K562 (cell line): ENCODE measurements at regions not wholly inside any gene's neighbourhood (a gene's known extent, or its start where the extent isn't known, plus 50 kb on each side); places are given as distances from the start of the nearest gene placed in this dataset.
A peak's percentile ranks its signal among the peaks of the same experiment; 100 is the strongest.

Source experiments
- ATAC-seq: fragments of 200-7000 bp; cut with Tn5 transposase; 3 replicates; pipeline ENCODE4 v1.9.1; 2020; ENCODE audit warnings: moderate library complexity
- BruUV-seq: library from RNA; stranded (reverse); fragments of 400-500 nt; replicated peaks from 2 replicates; lab custom pipeline; 2021; lab: Mats Ljungman, UMichigan
- CTCF ChIA-PET: fragments of 300-600 bp; formaldehyde crosslinking; extraction: SDS; loops from one replicate; lab custom pipeline; 2021; ENCODE audit warnings: low intra/inter-chr PET ratio; lab: Yijun Ruan, JAX
- POLR2A ChIA-PET: fragments of 300-600, 350-650 bp; sonication (Branson Sonifier 250); formaldehyde crosslinking; extraction: SDS; loops from one replicate; lab custom pipeline; 2021; ENCODE audit warnings: antibody characterized with exemption, inconsistent platforms; lab: Yijun Ruan, JAX
- DNase-seq, 4 experiments: peaks; one replicate each; pipeline versions ENCODE4 v3.0.0 to v3.0.0-alpha.2; 2011 to 2018; ENCODE audit warnings: low spot score in 3 of 4, mixed read lengths in 3 of 4; ENCODE audit errors: extremely low read depth in 1 of 4
- FAIRE-seq: peaks from 2 replicates; lab custom pipeline; 2011; peaks lifted over from hg19 to GRCh38; lab: Jason Lieb, UNC
- H2AFZ ChIP-seq: 2 replicates; pipeline ENCODE4 v1.6.0; 2011; ENCODE audit warnings: low read depth, low read length, control low read depth, inconsistent platforms
- H3K27ac ChIP-seq: fragments of 200-600 bp; 3 replicates; pipeline ENCODE4 v1.8.0; 2011; ENCODE audit warnings: low read depth, mild to moderate bottlenecking, control low read depth, inconsistent platforms, low read length, moderate library complexity, mixed read lengths; ENCODE audit errors: extremely low read depth
- H3K27me3 ChIP-seq, 2 experiments: fragments of 300-600 bp in 1 of 2; 2 replicates in 1 of 2; 3 replicates in 1 of 2; pipeline versions ENCODE4 v1.6.0 to v1.8.0; 2011; ENCODE audit warnings: inconsistent platforms in 2 of 2, low read length in 2 of 2, mild to moderate bottlenecking in 1 of 2, mixed read lengths in 1 of 2, moderate library complexity in 1 of 2; ENCODE audit not compliant: control insufficient read depth in 2 of 2, insufficient read depth in 2 of 2
- H3K36me3 ChIP-seq: fragments of 300-600 bp; 3 replicates; pipeline ENCODE4 v1.8.0; 2011; ENCODE audit warnings: mild to moderate bottlenecking, low read length, inconsistent platforms; ENCODE audit not compliant: control insufficient read depth, insufficient read depth
- H3K4me1 ChIP-seq, 2 experiments: fragments of 200-600 bp in 1 of 2; replicated peaks in 1 of 2; 2 replicates in 1 of 2; 3 replicates in 1 of 2; pipeline versions ENCODE4 v1.5.1 to v1.8.0; 2011; ENCODE audit warnings: inconsistent platforms in 2 of 2, low read length in 2 of 2, mild to moderate bottlenecking in 1 of 2, mixed read lengths in 1 of 2, moderate library complexity in 1 of 2; ENCODE audit not compliant: control insufficient read depth in 2 of 2, insufficient read depth in 2 of 2
- H3K4me2 ChIP-seq: 2 replicates; pipeline ENCODE4 v1.6.1; 2011; ENCODE audit warnings: low read length, control low read depth, inconsistent platforms, mixed read lengths; ENCODE audit not compliant: insufficient read depth
- H3K4me3 ChIP-seq: fragments of 200-600 bp; sonication (generic), shearing (Covaris generic); 2 replicates; pipeline ENCODE4 v1.5.1; 2016; ENCODE audit warnings: control low read depth, inconsistent platforms
- H3K79me2 ChIP-seq: fragments of 200-600 bp; 3 replicates; pipeline ENCODE4 v1.8.0; 2011; ENCODE audit warnings: low read length, inconsistent platforms; ENCODE audit not compliant: control insufficient read depth, insufficient read depth
- H3K9ac ChIP-seq, 2 experiments: 2 replicates each; pipeline versions ENCODE4 v1.6.0 to v1.6.1; 2011; ENCODE audit warnings: low read depth in 2 of 2, low read length in 2 of 2, control low read depth in 1 of 2, inconsistent platforms in 1 of 2, mild to moderate bottlenecking in 1 of 2, mixed read lengths in 1 of 2; ENCODE audit not compliant: insufficient read depth in 1 of 2
- H3K9me1 ChIP-seq: one replicate; pipeline ENCODE4 v1.6.0; 2011; ENCODE audit warnings: inconsistent platforms, mild to moderate bottlenecking, low read length, moderate library complexity; ENCODE audit not compliant: control insufficient read depth, insufficient read depth
- H3K9me3 ChIP-seq: replicated peaks from 2 replicates; pipeline ENCODE4 v1.5.1; 2011; ENCODE audit warnings: low read depth, low read length, inconsistent platforms; ENCODE audit not compliant: control insufficient read depth, insufficient read depth
- H4K20me1 ChIP-seq: replicated peaks from 2 replicates; pipeline ENCODE4 v1.6.1; 2011; ENCODE audit warnings: low read length, inconsistent platforms, mixed read lengths; ENCODE audit not compliant: control insufficient read depth, insufficient read depth
- BRF1 ChIP-seq: IDR thresholded peaks from 3 replicates; pipeline ENCODE4 v1.6.1; 2011; ENCODE audit warnings: borderline replicate concordance, mild to moderate bottlenecking; ENCODE audit not compliant: insufficient read length; ENCODE audit errors: extremely low read depth
- CBFA2T2 ChIP-seq: fragments of 450-650 bp; conservative IDR thresholded peaks from 2 replicates; pipeline ENCODE4 v1.6.1; 2017; ENCODE audit warnings: mild to moderate bottlenecking
- CBFA2T3 ChIP-seq: fragments of 450-650 bp; IDR thresholded peaks from 2 replicates; pipeline ENCODE4 v1.6.1; 2017
- NFE2 ChIP-seq: IDR thresholded peaks from 2 replicates; pipeline ENCODE4 v1.6.1; 2014; ENCODE audit warnings: antibody characterized with exemption, low read depth
- PTBP1 ChIP-seq: fragments of 200-400 bp; formaldehyde crosslinking; IDR thresholded peaks from 2 replicates; pipeline ENCODE4 v1.6.1; 2017; ENCODE audit warnings: low read depth, low read length
- SIN3A ChIP-seq, 2 experiments: fragments of 150-350 bp in 1 of 2; IDR thresholded peaks; 2 replicates each; pipeline ENCODE4 v1.6.1; 2011 to 2016; ENCODE audit warnings: borderline replicate concordance in 2 of 2, low read depth in 2 of 2, low read length in 2 of 2, mild to moderate bottlenecking in 2 of 2, moderate library complexity in 2 of 2; ENCODE audit not compliant: control insufficient read depth in 1 of 2
- TBP ChIP-seq: optimal IDR thresholded peaks from 2 replicates; pipeline ENCODE3; 2011; ENCODE audit warnings: low read depth, low read length, improper control_type of control experiment
- TCF7L2 ChIP-seq: fragments of 150-350 bp; IDR thresholded peaks from 2 replicates; pipeline ENCODE4 v1.6.1; 2016; ENCODE audit warnings: low read depth, mild to moderate bottlenecking, low read length, moderate library complexity
- TRIM24 ChIP-seq, 2 experiments: fragments of 450-650 bp; IDR thresholded peaks; 2 replicates each; pipeline ENCODE4 v1.6.1; 2016
- XRCC4 ChIP-seq: IDR thresholded peaks from one replicate; pipeline ENCODE4 v1.6.1; 2011; ENCODE audit not compliant: insufficient read depth, insufficient read length; ENCODE audit errors: extremely low read depth
- WGBS: fragments of 100-300 bp; shearing (Covaris generic); methylation state at CpG from one replicate; pipeline ENCODE4 v1.1.6; 2016; ENCODE audit warnings: low coverage, mixed read lengths; ENCODE audit not compliant: insufficient coverage; ENCODE audit errors: missing lambda C conversion rate; 5-methylcytosine and 5-hydroxymethylcytosine counted together
- in situ Hi-C: fragments of 300-500 bp; cut with MboI; formaldehyde crosslinking; loops from 4 replicates; pipeline ENCODE4 v1.15.0; 2018; ENCODE audit warnings: inconsistent platforms, mixed read lengths
- intact Hi-C: fragments of 100-400 bp; cut with micrococcal nuclease; formaldehyde crosslinking; loops from 2 replicates; pipeline ENCODE4 v1.14.2; 2022
- TF ChIP-seq, protein P1 (sequence below): fragments of 250-450 bp; sonication (Bioruptor Pico); IDR thresholded peaks from 2 replicates; pipeline ENCODE4 v1.4.0; 2020; ENCODE audit warnings: borderline replicate concordance

- Histone ChIP-seq H3K4me3 (no peak overlapping the region), H3K79me2 (no peaks in the 10 kb centered on the region), H3K36me3 (no peaks in the 10 kb centered on the region), H4K20me1 (no peaks in the 10 kb centered on the region; the same call in 1 of the 2 replicates), H2AFZ (no peak overlapping the region), H3K9me3 (no peaks in the 10 kb centered on the region), H3K27me3 (peaks cover 0 to 7% of the 10 kb centered on the region in 2 experiments; a peak in 2 of 5 replicates), H3K4me1 (no peaks in the 10 kb centered on the region; a peak in 1 of 5 replicates), H3K9ac (no peak overlapping the region), H3K9me1 (no peaks in the 10 kb centered on the region), H3K27ac (no peak overlapping the region), H3K4me2 (no peak overlapping the region)
- no peak for FAIRE-seq
- no peak for DNase-seq
- 3% methylated on average over 2 of the region's 2 CpGs for WGBS
- BruUV-seq: no TSS peak
- ATAC-seq: no peak
- TF ChIP-seq TBP: no peak
- TF ChIP-seq SIN3A (IDR thresholded peaks at IDR 0.05; ENCODE audit: borderline replicate concordance in 2 of 2, control insufficient read depth in 1 of 2, low read depth in 2 of 2, low read length in 2 of 2): no peak
- TF ChIP-seq BRF1: no peak
- ChIA-PET POLR2A (no interaction called here), CTCF (no interaction called here)
- in situ Hi-C loops: no loop called here
- intact Hi-C loops: no loop called here
These were observed 327.3 kb upstream of the AJAP1 start for GRCh38 chr1:4327142-4327541.

DNA sequence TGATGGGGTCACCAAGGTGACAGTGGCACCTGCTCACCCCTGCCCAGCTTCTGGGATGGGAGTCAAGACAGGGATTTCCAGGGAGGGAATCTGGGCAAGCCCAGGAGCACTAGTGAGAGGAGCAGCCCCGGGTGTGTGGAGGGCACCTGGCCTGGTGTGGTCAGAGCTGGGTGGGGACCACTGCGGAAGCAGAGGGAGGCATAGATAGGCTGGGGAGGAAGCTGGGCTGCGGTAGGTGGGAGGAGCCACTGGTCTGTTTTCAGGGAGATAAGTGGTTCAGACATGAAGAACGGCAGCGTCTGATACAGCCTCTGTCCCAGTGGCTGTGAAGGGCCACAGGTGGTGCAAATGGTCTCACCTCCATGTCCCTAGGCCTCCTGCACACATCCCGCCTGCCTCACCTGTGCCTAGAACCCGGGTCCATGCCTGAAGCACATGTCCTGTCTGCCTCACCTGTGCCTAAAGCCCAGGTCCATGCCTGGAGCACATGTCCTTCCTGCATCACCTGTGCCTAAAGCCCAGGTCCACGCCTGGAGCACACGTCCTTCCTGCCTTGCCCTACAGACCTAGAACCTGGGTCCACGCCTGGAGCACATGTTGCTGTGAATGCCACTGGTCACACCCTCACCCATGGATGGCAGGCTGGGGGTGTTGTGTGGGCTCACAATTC is 325.9 kb upstream of the AJAP1 start:
- Histone ChIP-seq H3K9ac (no peak overlapping the region), H3K9me1 (no peaks in the 10 kb centered on the region), H3K27me3 (peaks cover 0 to 7% of the 10 kb centered on the region in 2 experiments; a peak in 2 of 5 replicates), H3K9me3 (no peaks in the 10 kb centered on the region), H4K20me1 (no peaks in the 10 kb centered on the region; the same call in 1 of the 2 replicates), H3K4me1 (no peaks in the 10 kb centered on the region; a peak in 1 of 5 replicates), H3K4me2 (no peak overlapping the region), H3K79me2 (no peaks in the 10 kb centered on the region), H3K36me3 (no peaks in the 10 kb centered on the region), H3K27ac (no peak overlapping the region), H3K4me3 (no peak overlapping the region), H2AFZ (no peak overlapping the region)
- ChIA-PET CTCF (no interaction called here), POLR2A (no interaction called here)
- no TSS peak for BruUV-seq
- WGBS: 0% methylated on average over 10 of the region's 10 CpGs
- no peak for FAIRE-seq
- DNase-seq: peak; percentile 26 to 34 (median 29)
- intact Hi-C loops (no loop called here), in situ Hi-C loops (no loop called here)
- ATAC-seq: peak; percentile 69
- TF ChIP-seq TCF7L2 (no peak), PTBP1 (no peak), NFE2 (no peak), CBFA2T3 (peak; percentile 62), CBFA2T2 (peak; percentile 41; the same call in 1 of the 2 replicates), XRCC4 (no peak), TRIM24 (IDR thresholded peaks at IDR 0.05) (no peak)
- TF ChIP-seq, protein P1, sequence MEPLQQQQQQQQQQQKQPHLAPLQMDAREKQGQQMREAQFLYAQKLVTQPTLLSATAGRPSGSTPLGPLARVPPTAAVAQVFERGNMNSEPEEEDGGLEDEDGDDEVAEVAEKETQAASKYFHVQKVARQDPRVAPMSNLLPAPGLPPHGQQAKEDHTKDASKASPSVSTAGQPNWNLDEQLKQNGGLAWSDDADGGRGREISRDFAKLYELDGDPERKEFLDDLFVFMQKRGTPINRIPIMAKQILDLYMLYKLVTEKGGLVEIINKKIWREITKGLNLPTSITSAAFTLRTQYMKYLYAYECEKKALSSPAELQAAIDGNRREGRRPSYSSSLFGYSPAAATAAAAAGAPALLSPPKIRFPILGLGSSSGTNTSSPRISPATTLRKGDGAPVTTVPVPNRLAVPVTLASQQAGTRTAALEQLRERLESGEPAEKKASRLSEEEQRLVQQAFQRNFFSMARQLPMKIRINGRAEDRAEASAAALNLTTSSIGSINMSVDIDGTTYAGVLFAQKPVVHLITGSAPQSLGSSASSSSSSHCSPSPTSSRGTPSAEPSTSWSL (CRISPR knock-in tag): no peak
